ENCODE measurements at regions not wholly inside any gene's neighbourhood (a gene's known extent, or its start where the extent isn't known, plus 50 kb on each side); places are given as distances from the start of the nearest gene placed in this dataset.

- TF ChIP-seq CTCF (IDR thresholded peaks at IDR 0.05), result no peak
- TF ChIP-seq POLR2A (IDR thresholded peaks at IDR 0.05), result no peak
Measured at GRCh38 chr3:80785875-80786274, 975.6 kb downstream of the GBE1 start.
